IPS DF 19.7 (cell line): ENCODE measurements at regions not wholly inside any gene's neighbourhood (a gene's known extent, or its start where the extent isn't known, plus 50 kb on each side); places are given as distances from the start of the nearest gene placed in this dataset.
"Not testable (repeated sequence)": the region's sequence is repeated elsewhere in the genome, so short reads cannot be mapped to it uniquely, and the experiment has no call there.

Experiments used
- DNase-seq: peaks from one replicate; pipeline ENCODE4 v3.0.0-alpha.2; 2013; ENCODE audit warnings: low read depth, low spot score

- no peak for DNase-seq
These were observed 392.5 kb upstream of the GRAMD2B start for GRCh38 chr5:126030698-126031097.

- no peak for DNase-seq
These were observed 391.1 kb upstream of the GRAMD2B start for GRCh38 chr5:126031989-126032716.

DNA sequence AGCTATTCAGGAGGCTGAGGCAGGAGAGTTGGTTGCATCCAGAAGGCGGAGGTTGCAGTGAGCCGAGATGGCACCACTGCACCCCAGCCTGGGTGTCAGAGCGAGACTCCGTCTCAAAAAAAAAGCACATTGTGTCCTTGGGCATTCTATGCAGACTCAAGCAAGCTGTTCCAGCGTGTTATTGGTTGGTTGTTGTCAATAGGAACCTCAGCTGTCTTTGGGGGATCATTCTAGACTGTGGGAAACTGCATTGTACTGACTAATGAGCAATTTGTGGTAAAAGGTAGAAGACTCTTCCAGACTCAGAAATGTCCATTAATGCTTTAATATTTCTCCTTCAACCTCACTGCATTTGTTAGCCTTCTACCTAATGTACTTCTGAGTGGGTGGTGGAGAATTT, 379.5 kb upstream of the GRAMD2B start:
- no peak for DNase-seq

DNA sequence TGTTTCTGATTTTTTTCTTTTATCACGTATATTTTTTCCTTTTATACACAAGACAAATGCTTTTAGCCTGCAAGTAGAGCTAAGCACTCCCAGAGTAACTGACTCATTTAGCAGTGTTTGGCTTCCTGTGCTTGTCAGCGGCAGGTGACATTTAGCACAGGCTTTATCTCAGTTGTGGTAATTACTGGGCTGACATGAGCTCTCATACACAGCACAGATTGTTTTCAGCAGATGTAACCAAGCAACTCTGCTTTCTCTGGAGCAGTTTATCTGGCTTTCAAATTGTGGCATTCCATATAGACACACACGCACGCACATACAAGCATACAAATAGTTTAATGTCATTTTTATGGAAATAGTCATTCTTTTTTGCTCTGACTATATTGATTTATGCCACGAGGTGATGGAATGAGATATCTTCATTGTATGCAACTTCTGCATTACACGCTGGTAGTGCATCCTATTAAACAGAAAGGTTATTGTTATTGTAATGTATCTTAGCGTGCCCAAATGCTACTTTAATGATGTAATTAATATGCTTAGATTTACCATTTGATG, 379.0 kb upstream of the GRAMD2B start:
- DNase-seq = no peak

GRCh38 chr5:126044931-126045565, 378.2 kb upstream of the GRAMD2B start:
- no peak for DNase-seq

- no peak for DNase-seq
These were observed 376.9 kb upstream of the GRAMD2B start for GRCh38 chr5:126046318-126046717.

DNA sequence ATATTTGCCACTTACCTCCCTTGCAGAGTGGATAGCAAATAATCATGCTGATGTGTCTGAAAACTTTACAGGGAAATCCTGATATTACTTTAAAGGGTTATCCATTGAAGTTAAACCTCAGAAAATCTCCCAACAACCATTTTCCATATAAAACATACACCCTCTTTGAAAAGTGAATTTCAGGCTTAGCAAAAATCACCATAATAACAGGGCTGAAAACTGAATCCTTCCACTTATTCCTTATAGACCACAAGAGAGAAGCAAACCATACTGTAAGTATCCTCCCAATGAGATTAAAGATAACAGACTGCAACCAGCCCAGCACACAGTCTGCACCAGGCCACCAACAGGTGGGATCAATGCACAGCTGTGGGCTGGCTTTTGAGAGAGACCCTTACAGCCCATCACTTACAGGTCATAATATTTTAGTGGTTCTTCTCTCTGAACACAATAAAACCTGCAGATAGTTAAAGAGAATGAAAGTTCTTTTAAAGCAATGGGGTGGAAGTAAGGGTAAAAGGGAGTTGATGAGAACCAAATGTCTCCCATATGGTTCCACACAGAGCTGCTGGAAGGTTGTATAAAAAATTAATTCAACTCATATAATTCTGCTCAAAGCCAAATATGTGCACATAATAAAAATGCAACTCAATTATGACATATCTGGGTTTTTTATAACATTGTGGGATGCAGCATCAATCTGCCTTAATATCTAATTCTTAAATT, 376.2 kb upstream of the GRAMD2B start:
- DNase-seq = no peak

- no peak for DNase-seq
These were observed 371.1 kb upstream of the GRAMD2B start for GRCh38 chr5:126052120-126052519.

DNA sequence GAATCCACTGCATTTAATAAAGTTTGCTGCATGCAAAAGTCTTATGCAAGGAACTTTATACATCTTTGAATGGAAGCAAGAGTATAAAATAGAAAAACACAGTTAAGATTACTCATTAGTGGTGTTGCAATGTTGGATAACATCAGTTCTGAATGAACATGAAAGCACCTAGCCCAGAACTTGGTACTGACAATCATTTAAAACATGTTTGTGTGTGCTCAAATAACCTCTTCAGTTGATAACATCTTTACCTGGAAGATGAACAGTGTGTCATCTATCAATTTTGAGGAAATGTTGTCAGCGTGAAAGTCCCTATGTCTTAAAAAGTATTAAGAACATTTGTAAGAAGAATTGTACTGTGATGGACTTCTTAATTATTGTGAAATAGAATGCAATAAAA, 370.4 kb upstream of the GRAMD2B start:
- DNase-seq = no peak

GRCh38 chr5:126053630-126054029, 369.6 kb upstream of the GRAMD2B start:
- no peak for DNase-seq

GRCh38 chr5:126054577-126055347, 368.4 kb upstream of the GRAMD2B start:
- DNase-seq = no peak

DNA sequence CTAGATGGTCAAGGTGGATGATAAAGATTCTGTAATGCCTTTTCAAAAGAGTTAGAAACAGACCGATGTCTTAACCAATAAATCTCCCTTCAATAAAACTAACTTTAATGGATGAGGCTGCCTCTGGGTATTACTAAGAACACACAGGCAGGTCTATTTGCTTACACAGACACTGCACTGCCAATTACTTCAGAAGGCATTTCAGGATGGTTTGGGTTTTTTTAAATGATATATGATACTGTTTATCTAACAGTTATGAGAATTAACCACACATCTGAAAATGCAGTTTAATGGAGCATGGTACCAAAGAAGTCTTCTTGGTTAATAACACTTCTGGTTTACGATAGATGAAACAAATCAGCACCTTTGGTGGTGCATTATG, 367.9 kb upstream of the GRAMD2B start:
- no peak for DNase-seq

GRCh38 chr5:126056352-126056751, 366.9 kb upstream of the GRAMD2B start:
- DNase-seq = no peak

GRCh38 chr5:126056851-126057622, 366.2 kb upstream of the GRAMD2B start:
- peak; percentile 99 for DNase-seq

GRCh38 chr5:126058392-126058791, 364.8 kb upstream of the GRAMD2B start:
- not testable (repeated sequence) for DNase-seq

DNA sequence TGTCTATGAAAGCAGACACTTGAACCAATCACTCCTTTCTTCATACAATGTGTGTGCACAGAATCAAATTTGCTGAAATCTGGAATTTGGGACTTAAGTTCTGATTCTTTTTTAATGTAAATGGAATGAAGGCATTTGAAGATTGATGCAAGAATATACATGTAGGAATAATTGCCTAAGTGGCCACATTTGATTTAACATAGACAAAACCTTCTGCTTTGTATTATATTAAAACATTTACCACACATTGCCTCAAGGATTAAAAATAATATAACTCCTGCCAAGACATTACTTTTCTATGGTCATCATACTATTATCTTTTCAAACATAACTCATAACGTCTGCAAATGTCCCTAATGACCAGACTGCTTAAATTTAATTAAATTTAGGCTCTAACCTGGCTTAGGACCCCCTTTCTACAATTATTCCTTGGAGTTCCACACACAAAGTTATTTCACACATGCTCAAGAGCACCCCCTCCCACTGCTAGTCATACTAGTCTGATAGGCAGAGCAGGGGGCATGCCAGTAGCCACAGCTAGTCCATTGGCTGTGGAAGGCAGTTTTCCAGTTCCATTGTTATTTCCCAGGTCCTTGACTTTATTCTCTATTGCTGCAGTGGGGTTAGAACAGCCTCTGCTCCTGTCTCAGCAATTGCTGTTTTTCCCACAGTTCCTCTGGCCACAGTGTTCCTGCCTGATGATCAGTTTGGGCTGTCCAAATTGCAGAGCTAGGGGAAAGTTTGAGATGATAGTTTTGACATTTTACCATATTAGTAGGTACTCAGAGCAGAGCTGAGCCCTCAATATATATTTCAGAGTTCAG, 360.6 kb upstream of the GRAMD2B start:
- DNase-seq = no peak

GRCh38 chr5:126065061-126065460, 358.1 kb upstream of the GRAMD2B start:
- no peak for DNase-seq

- no peak for DNase-seq
These were observed 356.4 kb upstream of the GRAMD2B start for GRCh38 chr5:126066836-126067235.

- DNase-seq = no peak
These were observed 355.8 kb upstream of the GRAMD2B start for GRCh38 chr5:126067404-126067803.

GRCh38 chr5:126069329-126069728, 353.9 kb upstream of the GRAMD2B start:
- no peak for DNase-seq
